ENCODE measurements at regions not wholly inside any gene's neighbourhood (a gene's known extent, or its start where the extent isn't known, plus 50 kb on each side); places are given as distances from the start of the nearest gene placed in this dataset.

GRCh38 chr4:117640836-117641235 is 393.4 kb upstream of the NDST3 start:
- no peaks in the 10 kb centered on the region for H3K9me3 ChIP-seq (ENCODE audit: insufficient read depth, low read depth, low read length)
- H3K9ac ChIP-seq (ENCODE audit: low read depth, low read length, poor library complexity, severe bottlenecking), result no peak overlapping the region
- no peak for TF ChIP-seq EZH2phosphoT487 (IDR thresholded peaks at IDR 0.05; ENCODE audit: borderline replicate concordance)
- TF ChIP-seq CTCF (conservative IDR thresholded peaks at IDR 0.05; ENCODE audit: low read length), result no peak
- no peak overlapping the region for H2AFZ ChIP-seq (ENCODE audit: low read length)
- H3K79me2 ChIP-seq (ENCODE audit: insufficient read depth, low read length), result no peaks in the 10 kb centered on the region
- H3K4me3 ChIP-seq (ENCODE audit: low read length, poor library complexity, severe bottlenecking), result no peak overlapping the region
- H3F3A ChIP-seq (ENCODE audit: low read depth), result no peaks in the 10 kb centered on the region
- H3K27me3 ChIP-seq (ENCODE audit: insufficient read depth, low read length, poor library complexity, severe bottlenecking), result no peaks in the 10 kb centered on the region
- H3K4me1 ChIP-seq (ENCODE audit: insufficient read depth, low read length, poor library complexity, severe bottlenecking), result no peaks in the 10 kb centered on the region
- no peaks in the 10 kb centered on the region for H4K20me1 ChIP-seq (ENCODE audit: insufficient read depth, low read length, poor library complexity, severe bottlenecking)
- H3K36me3 ChIP-seq (ENCODE audit: insufficient read depth, low read length), result no peaks in the 10 kb centered on the region
- H3K9me2 ChIP-seq (replicated peaks; ENCODE audit: low read depth, low read length), result no peaks in the 10 kb centered on the region
- H3K4me2 ChIP-seq (ENCODE audit: low read depth, low read length, poor library complexity, severe bottlenecking), result no peak overlapping the region

- Histone ChIP-seq H3K4me1 (ENCODE audit: insufficient read depth, low read length, poor library complexity, severe bottlenecking) (no peaks in the 10 kb centered on the region), H3K27me3 (ENCODE audit: insufficient read depth, low read length, poor library complexity, severe bottlenecking) (no peaks in the 10 kb centered on the region), H3K9me2 (replicated peaks; ENCODE audit: low read depth, low read length) (no peaks in the 10 kb centered on the region), H3K4me2 (ENCODE audit: low read depth, low read length, poor library complexity, severe bottlenecking) (no peak overlapping the region), H3K79me2 (ENCODE audit: insufficient read depth, low read length) (no peaks in the 10 kb centered on the region), H3K4me3 (ENCODE audit: low read length, poor library complexity, severe bottlenecking) (no peak overlapping the region), H3F3A (ENCODE audit: low read depth) (no peaks in the 10 kb centered on the region), H2AFZ (ENCODE audit: low read length) (0 out of 2 replicates have a peak overlapping the region, but pooled peaks have one; percentile 36), H3K9ac (ENCODE audit: low read depth, low read length, poor library complexity, severe bottlenecking) (no peak overlapping the region), H3K9me3 (ENCODE audit: insufficient read depth, low read depth, low read length) (0 out of 2 replicates have a peak, but pooled peaks cover 2% of the 10 kb centered on the region), H4K20me1 (ENCODE audit: insufficient read depth, low read length, poor library complexity, severe bottlenecking) (no peaks in the 10 kb centered on the region), H3K36me3 (ENCODE audit: insufficient read depth, low read length) (no peaks in the 10 kb centered on the region)
- TF ChIP-seq CTCF (conservative IDR thresholded peaks at IDR 0.05; ENCODE audit: low read length), result no peak
Measured at GRCh38 chr4:117641519-117641918, 392.8 kb upstream of the NDST3 start.

- TF ChIP-seq CTCF (conservative IDR thresholded peaks at IDR 0.05; ENCODE audit: low read length) (no peak), EZH2phosphoT487 (IDR thresholded peaks at IDR 0.05; ENCODE audit: borderline replicate concordance) (no peak)
- Histone ChIP-seq H3K36me3 (ENCODE audit: insufficient read depth, low read length) (no peaks in the 10 kb centered on the region), H3K4me1 (ENCODE audit: insufficient read depth, low read length, poor library complexity, severe bottlenecking) (peaks cover 16% of the 10 kb centered on the region), H4K20me1 (ENCODE audit: insufficient read depth, low read length, poor library complexity, severe bottlenecking) (no peaks in the 10 kb centered on the region), H3K27me3 (ENCODE audit: insufficient read depth, low read length, poor library complexity, severe bottlenecking) (no peaks in the 10 kb centered on the region), H3F3A (ENCODE audit: low read depth) (no peaks in the 10 kb centered on the region), H3K9me3 (ENCODE audit: insufficient read depth, low read depth, low read length) (no peaks in the 10 kb centered on the region), H3K9me2 (replicated peaks; ENCODE audit: low read depth, low read length) (no peaks in the 10 kb centered on the region), H2AFZ (ENCODE audit: low read length) (no peak overlapping the region), H3K4me2 (ENCODE audit: low read depth, low read length, poor library complexity, severe bottlenecking) (no peak overlapping the region), H3K4me3 (ENCODE audit: low read length, poor library complexity, severe bottlenecking) (no peak overlapping the region), H3K79me2 (ENCODE audit: insufficient read depth, low read length) (no peaks in the 10 kb centered on the region), H3K9ac (ENCODE audit: low read depth, low read length, poor library complexity, severe bottlenecking) (no peak overlapping the region)
Measured at GRCh38 chr4:117654079-117654478, 380.2 kb upstream of the NDST3 start.
